GM19035 (cell line): ENCODE measurements at regions not wholly inside any gene's neighbourhood (a gene's known extent, or its start where the extent isn't known, plus 50 kb on each side); places are given as distances from the start of the nearest gene placed in this dataset.

Experiments
- ATAC-seq: cut with Tn5 transposase; IDR thresholded peaks from one replicate; pipeline ENCODE4 v1.9.1; 2021; ENCODE audit not compliant: unreplicated experiment

DNA sequence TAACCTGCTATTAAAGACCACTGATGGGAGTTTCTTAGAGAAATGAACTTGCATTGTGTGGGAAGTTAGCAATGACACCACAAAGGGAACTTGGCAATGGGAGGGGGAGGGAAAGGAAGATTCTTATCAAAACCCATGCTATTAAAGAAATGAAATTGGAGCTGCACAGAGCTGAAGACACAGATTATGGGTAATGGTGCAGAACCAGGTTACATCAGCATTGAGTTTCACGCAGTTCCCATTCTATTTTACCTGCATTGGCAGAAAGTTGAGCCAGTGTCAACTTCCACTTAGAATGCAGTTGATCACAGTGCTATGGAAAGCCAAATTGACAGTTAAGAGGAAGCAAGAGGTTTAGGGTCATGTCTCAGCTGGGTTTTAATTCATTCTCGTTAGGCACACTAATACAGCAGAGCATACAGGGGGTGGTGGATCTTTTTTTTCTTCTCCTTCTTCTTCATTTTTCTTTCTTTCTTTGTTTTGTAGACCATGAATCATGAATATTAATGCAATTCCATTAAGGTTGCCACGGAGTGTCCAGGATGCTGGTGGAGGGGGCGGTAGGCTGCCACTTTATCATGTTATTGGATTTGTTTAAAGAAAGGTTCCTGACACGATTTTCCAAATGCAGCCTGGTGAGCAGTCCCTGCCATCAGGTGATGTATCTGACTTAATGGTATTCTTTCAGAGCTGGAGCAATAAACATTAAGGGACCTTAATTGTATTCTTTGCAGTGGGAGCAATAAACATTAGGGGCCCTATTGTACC, 1092.0 kb upstream of the MAP3K7 start:
- no peak for ATAC-seq

DNA sequence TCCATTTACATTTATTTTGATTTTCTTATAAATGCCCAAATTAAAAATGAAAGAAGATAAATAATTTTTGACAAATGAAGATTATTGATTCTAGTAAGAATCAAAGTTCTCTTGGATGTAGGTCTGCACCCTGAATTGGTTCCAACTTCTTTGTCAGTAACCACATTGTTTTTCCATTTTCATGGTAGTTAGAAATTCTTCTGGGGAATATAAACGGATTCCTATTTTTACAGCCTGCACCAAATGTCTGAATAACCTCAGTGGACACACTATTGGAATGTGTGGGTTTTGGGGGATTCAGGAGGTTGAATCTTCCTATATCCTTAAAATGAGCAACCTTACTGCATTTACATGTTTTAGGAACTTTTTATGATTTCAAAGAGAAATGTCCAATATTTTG, 1085.3 kb upstream of the MAP3K7 start:
- ATAC-seq: no peak

GRCh38 chr6:91669871-91670268, 1083.0 kb upstream of the MAP3K7 start:
- no peak for ATAC-seq

- no peak for ATAC-seq
Observed at GRCh38 chr6:91669154-91669870, 1082.4 kb upstream of the MAP3K7 start.

DNA sequence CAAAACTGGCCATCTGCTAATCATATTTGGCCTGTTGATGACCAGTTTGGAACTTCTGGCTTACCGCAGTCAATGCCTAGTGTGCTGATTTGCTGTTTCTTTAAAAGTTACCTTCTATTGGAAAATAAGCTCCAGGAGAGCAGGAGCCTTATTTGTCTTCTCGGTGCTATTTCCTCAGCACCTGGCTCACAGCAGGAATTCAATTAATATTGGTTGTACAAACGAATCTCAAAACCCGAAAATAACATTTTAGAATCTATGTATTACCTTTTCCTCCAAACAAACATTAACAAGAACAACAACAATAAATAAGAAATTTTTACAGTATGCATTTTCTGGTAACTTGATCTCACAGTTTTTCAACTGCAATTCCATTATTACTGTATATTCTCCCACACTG, 1080.7 kb upstream of the MAP3K7 start:
- no peak for ATAC-seq

GRCh38 chr6:91664327-91664959, 1077.6 kb upstream of the MAP3K7 start:
- ATAC-seq: no peak

DNA sequence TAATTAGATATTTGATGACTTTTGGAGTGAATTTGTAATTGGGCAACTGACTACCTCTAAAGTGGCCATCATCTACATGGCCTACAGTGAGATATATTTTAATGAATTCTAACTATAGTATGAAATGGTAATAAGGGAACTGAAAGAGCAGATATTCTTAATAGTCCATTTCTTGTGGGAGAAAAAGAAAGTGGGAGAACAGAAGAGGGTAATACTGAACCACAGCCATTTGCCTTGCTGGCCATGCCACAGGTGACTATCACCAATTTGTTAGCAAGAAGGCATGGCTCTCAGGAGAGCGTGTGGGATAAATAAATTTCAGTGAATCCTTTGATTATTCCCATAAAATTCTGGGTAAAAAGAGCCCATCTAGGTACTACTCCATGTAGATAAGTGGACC, 1074.0 kb upstream of the MAP3K7 start:
- ATAC-seq: no peak

DNA sequence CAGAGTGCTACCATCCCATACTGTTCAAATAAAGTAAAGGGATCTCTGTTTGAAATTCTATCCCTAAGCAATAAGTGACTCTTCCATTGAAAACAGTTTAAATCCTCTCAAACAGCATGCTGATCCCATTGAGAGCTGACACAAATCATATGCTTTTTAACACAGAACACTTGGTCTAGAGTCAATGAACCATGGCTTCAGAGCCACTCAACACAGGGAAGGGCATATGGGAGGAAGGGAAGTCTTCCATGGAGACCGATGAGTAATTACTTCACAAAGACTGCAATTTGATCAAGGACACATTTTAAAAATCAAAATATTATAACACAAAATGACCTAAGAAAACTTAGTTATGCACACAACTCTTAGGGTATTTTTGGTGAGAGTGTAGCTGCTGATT, 1073.0 kb upstream of the MAP3K7 start:
- ATAC-seq: no peak

DNA sequence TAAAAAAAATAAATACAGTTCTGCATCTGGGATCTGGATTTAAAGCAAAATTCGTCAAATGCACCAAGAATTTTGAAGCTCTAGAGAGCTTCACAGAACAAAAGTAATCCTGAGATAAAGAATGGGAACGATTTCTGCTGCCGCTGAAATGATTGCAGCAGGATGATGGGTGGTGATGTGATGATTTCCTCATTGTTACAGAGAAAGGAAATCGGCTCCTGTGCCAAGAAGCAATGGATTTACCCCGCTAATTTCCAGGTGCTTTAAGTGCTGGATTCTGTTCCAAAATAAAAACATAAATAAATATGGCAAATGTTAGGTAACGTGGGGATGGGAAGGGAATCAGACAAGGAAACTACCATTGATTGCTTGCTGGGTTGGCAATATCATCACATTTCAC, 1067.9 kb upstream of the MAP3K7 start:
- ATAC-seq: no peak

DNA sequence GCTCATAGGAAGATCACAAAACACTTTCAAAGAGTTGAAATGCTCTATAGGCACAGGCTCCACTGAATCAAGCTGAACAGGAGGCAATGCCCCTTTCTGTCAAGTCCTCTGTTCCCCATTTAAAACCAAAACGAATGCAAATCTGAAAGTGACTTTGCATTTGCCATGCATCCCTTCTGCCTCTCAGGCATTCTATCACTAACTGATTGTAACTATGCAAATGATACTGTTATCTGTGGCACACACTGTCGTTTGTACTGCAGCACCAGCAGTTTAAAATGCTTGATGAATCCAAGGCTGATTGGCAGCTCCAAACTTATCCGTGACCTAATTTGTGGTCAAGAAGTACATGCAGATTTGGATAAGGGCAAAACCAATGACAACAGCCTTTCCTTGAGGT, 1067.5 kb upstream of the MAP3K7 start:
- no peak for ATAC-seq

GRCh38 chr6:91653895-91654294, 1067.0 kb upstream of the MAP3K7 start:
- ATAC-seq: no peak

GRCh38 chr6:91653076-91653723, 1066.3 kb upstream of the MAP3K7 start:
- no peak for ATAC-seq

- ATAC-seq: no peak
Observed at GRCh38 chr6:91646649-91647048, 1059.8 kb upstream of the MAP3K7 start.

- ATAC-seq: no peak
Observed at GRCh38 chr6:91645811-91646210, 1058.9 kb upstream of the MAP3K7 start.

GRCh38 chr6:91637217-91637616, 1050.3 kb upstream of the MAP3K7 start:
- no peak for ATAC-seq

- no peak for ATAC-seq
Observed at GRCh38 chr6:91634791-91635190, 1047.9 kb upstream of the MAP3K7 start.

DNA sequence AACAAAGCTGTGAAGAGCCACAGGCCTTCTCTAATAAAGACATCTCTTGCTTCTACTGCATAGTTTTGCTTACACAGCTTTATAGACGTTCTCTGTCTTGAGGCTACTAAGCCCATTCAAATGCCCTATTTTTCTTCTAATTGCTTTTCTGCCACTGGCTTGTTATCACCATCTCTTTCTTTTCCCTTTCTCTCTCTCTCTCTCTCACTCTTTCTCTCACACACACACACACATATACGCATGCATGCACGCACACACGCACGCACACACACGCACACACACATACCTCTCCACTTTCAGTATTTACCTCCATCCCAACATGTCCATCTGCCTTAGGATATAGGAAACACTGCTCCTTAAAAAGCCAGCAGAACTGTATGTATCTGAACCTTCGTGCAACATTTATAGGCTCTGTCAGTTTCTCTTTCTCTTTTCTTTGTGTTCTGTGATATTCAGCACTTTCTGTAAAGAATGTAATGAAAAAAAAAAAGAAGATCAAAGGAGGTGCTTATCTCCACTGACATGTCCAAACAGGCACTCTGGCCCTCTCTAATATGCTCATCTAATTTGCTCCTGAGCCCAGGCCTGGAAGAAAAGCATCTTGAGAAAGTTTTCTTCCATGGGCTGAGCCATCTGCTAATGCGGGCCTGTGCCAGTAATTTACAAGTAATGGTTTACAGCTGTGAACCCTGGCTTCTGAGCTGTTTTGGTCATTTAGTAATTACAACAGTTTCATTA, 1046.7 kb upstream of the MAP3K7 start:
- ATAC-seq: no peak

DNA sequence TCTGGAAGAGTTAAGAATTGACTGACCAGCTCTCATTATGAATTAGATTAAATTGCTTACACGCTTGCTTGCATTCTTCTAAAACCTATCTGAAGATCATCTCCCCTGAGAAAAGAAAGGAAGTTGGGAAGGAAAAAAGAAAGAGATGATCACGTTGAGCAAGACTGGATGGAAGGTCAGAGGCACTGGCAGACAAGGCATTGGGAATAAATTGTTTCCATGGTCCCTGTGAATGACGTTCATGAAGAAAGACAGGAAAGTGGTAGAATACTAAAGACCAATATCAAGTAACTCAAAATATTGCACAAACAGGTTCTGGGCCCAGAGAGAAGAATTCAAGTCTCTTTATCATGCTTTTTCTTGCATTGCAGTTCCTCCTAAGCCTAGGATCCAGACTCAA, 1045.4 kb upstream of the MAP3K7 start:
- ATAC-seq: no peak

- no peak for ATAC-seq
Observed at GRCh38 chr6:91631227-91631626, 1044.4 kb upstream of the MAP3K7 start.

- ATAC-seq: no peak
Observed at GRCh38 chr6:91626911-91627310, 1040.0 kb upstream of the MAP3K7 start.

DNA sequence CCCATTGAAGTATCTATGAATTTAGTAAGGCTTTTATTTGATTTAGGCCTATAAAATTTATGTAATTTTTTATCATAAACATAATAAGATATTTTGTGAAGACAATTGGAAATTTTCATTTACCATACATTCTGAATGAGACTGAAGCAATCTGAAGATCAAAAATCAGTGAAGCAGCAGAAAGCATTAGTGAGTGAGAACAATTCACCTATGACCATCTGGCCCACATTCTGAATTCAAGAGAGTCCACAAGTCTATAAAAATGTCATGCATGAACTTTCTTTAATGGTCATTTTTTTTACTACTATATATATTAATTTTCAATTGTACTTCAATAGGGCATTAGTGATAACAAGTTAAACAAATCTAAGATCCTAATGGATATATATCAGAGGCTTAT, 1026.6 kb upstream of the MAP3K7 start:
- ATAC-seq: no peak
